GM19239 (cell line): ENCODE measurements at regions not wholly inside any gene's neighbourhood (a gene's known extent, or its start where the extent isn't known, plus 50 kb on each side); places are given as distances from the start of the nearest gene placed in this dataset.

Experiments used
- DNase-seq: peaks from one replicate; pipeline ENCODE4 v3.0.0; 2011; ENCODE audit warnings: low spot score; ENCODE audit not compliant: insufficient read length
- FAIRE-seq: peaks from 2 replicates; lab custom pipeline; 2011; peaks lifted over from hg19 to GRCh38; lab: Jason Lieb, UNC

GRCh38 chrX:69085151-69085550 lies 80.1 kb downstream of the PJA1 start:
- FAIRE-seq, result no peak
- DNase-seq, result no peak

GRCh38 chrX:69083801-69084200 lies 81.5 kb downstream of the PJA1 start:
- FAIRE-seq, result no peak
- DNase-seq, result no peak

GRCh38 chrX:69083361-69083760 lies 81.9 kb downstream of the PJA1 start:
- DNase-seq, result no peak
- no peak for FAIRE-seq

- DNase-seq (no peak), FAIRE-seq (no peak)
Observed at GRCh38 chrX:69082753-69083150, 82.5 kb downstream of the PJA1 start.

GRCh38 chrX:69082055-69082752 lies 83.0 kb downstream of the PJA1 start:
- no peak for DNase-seq
- FAIRE-seq, result no peak

- DNase-seq (no peak), FAIRE-seq (no peak)
Observed at GRCh38 chrX:69080855-69081465, 84.3 kb downstream of the PJA1 start.

- FAIRE-seq, result no peak
- DNase-seq, result no peak
Observed at GRCh38 chrX:69079268-69079667, 86.0 kb downstream of the PJA1 start.

GRCh38 chrX:69077895-69078455 lies 87.3 kb downstream of the PJA1 start:
- FAIRE-seq (no peak), DNase-seq (no peak)

GRCh38 chrX:69076088-69076487 lies 89.2 kb downstream of the PJA1 start:
- no peak for FAIRE-seq
- DNase-seq, result no peak

- no peak for DNase-seq
- FAIRE-seq, result no peak
Observed at GRCh38 chrX:69074726-69075125, 90.5 kb downstream of the PJA1 start.

GRCh38 chrX:69073721-69074120 lies 91.5 kb downstream of the PJA1 start:
- DNase-seq (no peak), FAIRE-seq (no peak)

- DNase-seq, result no peak
Observed at GRCh38 chrX:69073241-69073640, 92.0 kb downstream of the PJA1 start.

GRCh38 chrX:69072486-69073006 lies 92.7 kb downstream of the PJA1 start:
- no peak for FAIRE-seq
- DNase-seq, result no peak

More at GRCh38 chrX:69073241-69073640, 92.0 kb downstream of the PJA1 start:
- no peak for FAIRE-seq

- DNase-seq (no peak), FAIRE-seq (no peak)
Observed at GRCh38 chrX:69070949-69071650, 94.2 kb downstream of the PJA1 start.

- FAIRE-seq, result no peak
- no peak for DNase-seq
Observed at GRCh38 chrX:69069876-69070275, 95.4 kb downstream of the PJA1 start.

- FAIRE-seq, result no peak
- DNase-seq, result no peak
Observed at GRCh38 chrX:69069086-69069445, 96.2 kb downstream of the PJA1 start.

GRCh38 chrX:69068301-69069085 lies 96.8 kb downstream of the PJA1 start:
- FAIRE-seq, result no peak
- no peak for DNase-seq

- FAIRE-seq (no peak), DNase-seq (no peak)
Observed at GRCh38 chrX:69067841-69068240, 97.4 kb downstream of the PJA1 start.

GRCh38 chrX:69066966-69067525 lies 98.2 kb downstream of the PJA1 start:
- FAIRE-seq (no peak), DNase-seq (no peak)
